Transverse colon (tissue), 1 donor: ENCODE measurements at regions not wholly inside any gene's neighbourhood (a gene's known extent, or its start where the extent isn't known, plus 50 kb on each side); places are given as distances from the start of the nearest gene placed in this dataset.

Experiments used
- EP300 ChIP-seq: sonication (generic); formaldehyde crosslinking; IDR thresholded peaks from one replicate; pipeline ENCODE4 v1.6.1; 2017; ENCODE audit warnings: antibody characterized with exemption, low read depth
- POLR2A ChIP-seq: fragments of 450-650 bp; IDR thresholded peaks from one replicate; pipeline ENCODE4 v1.6.1; 2016; ENCODE audit warnings: antibody characterized with exemption, mild to moderate bottlenecking, moderate library complexity

- TF ChIP-seq EP300 (no peak), POLR2A (no peak)
Observed at GRCh38 chrX:5314148-5314547, 914.5 kb downstream of the NLGN4X start.
